CD4-positive, alpha-beta T cell (primary cell): ENCODE measurements at regions not wholly inside any gene's neighbourhood (a gene's known extent, or its start where the extent isn't known, plus 50 kb on each side); places are given as distances from the start of the nearest gene placed in this dataset.
"Not testable (repeated sequence)": the region's sequence is repeated elsewhere in the genome, so short reads cannot be mapped to it uniquely, and the experiment has no call there.

Experiments used
- ATAC-seq: fragments of 200-7000 bp; cut with Tn5 transposase; one replicate; pipeline ENCODE4 v1.10.0; 2022; ENCODE audit warnings: mild to moderate bottlenecking; ENCODE audit not compliant: poor library complexity
- CTCF ChIA-PET: fragments of 350-600 bp; sonication (Branson Sonifier 250); formaldehyde crosslinking; loops from one replicate; lab custom pipeline; 2021; ENCODE audit warnings: antibody characterized with exemption, inconsistent platforms; lab: Charles Lee
- POLR2A ChIA-PET: fragments of 350-600 bp; sonication (Branson Sonifier 250); formaldehyde crosslinking; loops from one replicate; lab custom pipeline; 2021; ENCODE audit warnings: antibody characterized with exemption, inconsistent platforms; lab: Charles Lee
- DNase-seq, 14 experiments: peaks; one replicate each; pipeline ENCODE4 v3.0.0-alpha.2; 2013 to 2020; ENCODE audit warnings: mixed read lengths in 2 of 14
- H3K27ac ChIP-seq, 2 donors: one replicate each; pipeline versions ENCODE4 v1.5.1 to v1.7.0; 2013; ENCODE audit warnings: low read length in 2 of 2, low read depth in 1 of 2, mild to moderate bottlenecking in 1 of 2
- H3K27me3 ChIP-seq, 2 experiments: 1 replicate in 1 of 2; 2 replicates in 1 of 2; pipeline versions ENCODE4 v1.6.1 to v1.7.0; 2013; ENCODE audit warnings: low read length in 2 of 2, control low read depth in 1 of 2, mild to moderate bottlenecking in 1 of 2, moderate library complexity in 1 of 2; ENCODE audit not compliant: insufficient read depth in 2 of 2, control insufficient read depth in 1 of 2
- H3K36me3 ChIP-seq: one replicate; pipeline ENCODE4 v1.6.1; 2013; ENCODE audit warnings: low read length, control low read depth; ENCODE audit not compliant: insufficient read depth
- H3K4me1 ChIP-seq: one replicate; pipeline ENCODE4 v1.6.1; 2013; ENCODE audit warnings: low read length, control low read depth; ENCODE audit not compliant: insufficient read depth
- H3K4me3 ChIP-seq: one replicate; pipeline ENCODE4 v1.5.1; 2013; ENCODE audit warnings: mild to moderate bottlenecking, low read length, moderate library complexity
- H3K9me3 ChIP-seq, 2 experiments: 1 replicate in 1 of 2; 2 replicates in 1 of 2; pipeline versions ENCODE4 v1.6.1 to v1.7.0; 2013; ENCODE audit warnings: low read length in 2 of 2, mild to moderate bottlenecking in 2 of 2, control low read depth in 1 of 2, moderate library complexity in 1 of 2; ENCODE audit not compliant: control insufficient read depth in 1 of 2, insufficient read depth in 1 of 2
- H3K27ac Mint-ChIP-seq: one replicate; pipeline ENCODE4 v1.8.0; 2020; ENCODE audit warnings: mixed read lengths
- H3K27me3 Mint-ChIP-seq: one replicate; pipeline ENCODE4 v1.8.0; 2021; ENCODE audit warnings: mixed read lengths
- H3K36me3 Mint-ChIP-seq: one replicate; pipeline ENCODE4 v1.8.0; 2021; ENCODE audit warnings: low read depth, mixed read lengths
- H3K4me1 Mint-ChIP-seq: one replicate; pipeline ENCODE4 v1.8.0; 2021; ENCODE audit warnings: low read depth, mixed read lengths
- H3K4me3 Mint-ChIP-seq: one replicate; pipeline ENCODE4 v1.8.0; 2020; ENCODE audit warnings: mild to moderate bottlenecking, mixed read lengths
- H3K9me3 Mint-ChIP-seq: one replicate; pipeline ENCODE4 v1.8.0; 2020; ENCODE audit warnings: mixed read lengths
- CTCF ChIP-seq: fragments of 200-600 bp; IDR thresholded peaks from one replicate; pipeline ENCODE4 v1.8.0; 2022; ENCODE audit warnings: antibody characterized with exemption, mild to moderate bottlenecking
- intact Hi-C, 2 experiments: fragments of 100-400 bp; cut with DNase I in 1 of 2; cut with micrococcal nuclease in 1 of 2; formaldehyde crosslinking; loops; one replicate each; pipeline versions ENCODE4 v1.15.1 to v1.9.0; 2023 to 2025; cut with DNase I, micrococcal nuclease

- H3K4me1 Mint-ChIP-seq, POLR2A ChIA-PET, intact Hi-C loops, H3K36me3 ChIP-seq, H3K27ac Mint-ChIP-seq, H3K4me3 ChIP-seq, H3K4me1 ChIP-seq, H3K36me3 Mint-ChIP-seq, H3K4me3 Mint-ChIP-seq, H3K9me3 Mint-ChIP-seq, CTCF ChIA-PET, H3K27ac ChIP-seq, ATAC-seq, H3K9me3 ChIP-seq, H3K27me3 ChIP-seq: not testable (repeated sequence)
- TF ChIP-seq CTCF, result peak; percentile 46
- H3K27me3 Mint-ChIP-seq, result peaks cover 25% of the 10 kb centered on the region
- peak in 1 of 14 experiments; percentile 9 for DNase-seq
These were observed 127.5 kb upstream of the PABPC3 start for GRCh38 chr13:24968416-24968815.

- H3K4me1 ChIP-seq, H3K4me3 Mint-ChIP-seq: not testable (repeated sequence)
- CTCF ChIA-PET, result interaction anchor here (0.7 kb wide), 1 partner anchor 708 kb away, joined by 4 read pairs; no protein-coding TSS in a partner anchor
These were observed 122.8 kb upstream of the PABPC3 start for GRCh38 chr13:24973102-24973501.

GRCh38 chr13:24981181-24981803, 114.6 kb upstream of the PABPC3 start:
- not testable (repeated sequence) for H3K36me3 Mint-ChIP-seq
- H3K27me3 Mint-ChIP-seq, result peaks cover 54% of the 10 kb centered on the region

More at GRCh38 chr13:24973102-24973501, 122.8 kb upstream of the PABPC3 start:
- H3K27ac Mint-ChIP-seq, intact Hi-C loops, H3K4me3 ChIP-seq, H3K27ac ChIP-seq, H3K27me3 ChIP-seq, H3K9me3 Mint-ChIP-seq, H3K36me3 Mint-ChIP-seq, H3K9me3 ChIP-seq, ATAC-seq, POLR2A ChIA-PET, H3K36me3 ChIP-seq, DNase-seq, H3K4me1 Mint-ChIP-seq: not testable (repeated sequence)
- H3K27me3 Mint-ChIP-seq, result peaks cover 44% of the 10 kb centered on the region

GRCh38 chr13:24982333-24982999, 113.5 kb upstream of the PABPC3 start:
- intact Hi-C loops, result no loop called here
- peaks cover 59% of the 10 kb centered on the region for H3K27me3 Mint-ChIP-seq
- H3K27me3 ChIP-seq, result peaks cover 3 to 11% of the 10 kb centered on the region in 2 experiments
- no peak overlapping the region for H3K27ac Mint-ChIP-seq
- ChIA-PET CTCF (no interaction called here), POLR2A (no interaction called here)
- H3K4me1 ChIP-seq, result no peaks in the 10 kb centered on the region
- no peaks in the 10 kb centered on the region for H3K36me3 Mint-ChIP-seq
- no peaks in the 10 kb centered on the region for H3K9me3 Mint-ChIP-seq
- no peaks in the 10 kb centered on the region for H3K36me3 ChIP-seq
- TF ChIP-seq CTCF, result no peak
- no peaks in the 10 kb centered on the region for H3K9me3 ChIP-seq
- no peak overlapping the region for H3K4me3 ChIP-seq
- ATAC-seq (no peak), DNase-seq (no peak)
- H3K4me1 Mint-ChIP-seq, result no peaks in the 10 kb centered on the region
- no peak overlapping the region for H3K27ac ChIP-seq
- no peak overlapping the region for H3K4me3 Mint-ChIP-seq

More at GRCh38 chr13:24981181-24981803, 114.6 kb upstream of the PABPC3 start:
- DNase-seq, H3K4me3 ChIP-seq, H3K36me3 ChIP-seq, H3K4me1 Mint-ChIP-seq, H3K4me3 Mint-ChIP-seq, H3K27ac ChIP-seq, intact Hi-C loops, ATAC-seq, H3K27ac Mint-ChIP-seq, H3K9me3 ChIP-seq, H3K4me1 ChIP-seq, POLR2A ChIA-PET, H3K9me3 Mint-ChIP-seq: not testable (repeated sequence)
- peaks cover 3 to 11% of the 10 kb centered on the region in 2 experiments for H3K27me3 ChIP-seq
- CTCF ChIA-PET, result interaction anchor here (0.6 kb wide), 1 partner anchor 610 kb away, joined by 3 read pairs; no protein-coding TSS in a partner anchor
